ENCODE measurements at regions not wholly inside any gene's neighbourhood (a gene's known extent, or its start where the extent isn't known, plus 50 kb on each side); places are given as distances from the start of the nearest gene placed in this dataset.
"Not testable (repeated sequence)": the region's sequence is repeated elsewhere in the genome, so short reads cannot be mapped to it uniquely, and the experiment has no call there.

DNA sequence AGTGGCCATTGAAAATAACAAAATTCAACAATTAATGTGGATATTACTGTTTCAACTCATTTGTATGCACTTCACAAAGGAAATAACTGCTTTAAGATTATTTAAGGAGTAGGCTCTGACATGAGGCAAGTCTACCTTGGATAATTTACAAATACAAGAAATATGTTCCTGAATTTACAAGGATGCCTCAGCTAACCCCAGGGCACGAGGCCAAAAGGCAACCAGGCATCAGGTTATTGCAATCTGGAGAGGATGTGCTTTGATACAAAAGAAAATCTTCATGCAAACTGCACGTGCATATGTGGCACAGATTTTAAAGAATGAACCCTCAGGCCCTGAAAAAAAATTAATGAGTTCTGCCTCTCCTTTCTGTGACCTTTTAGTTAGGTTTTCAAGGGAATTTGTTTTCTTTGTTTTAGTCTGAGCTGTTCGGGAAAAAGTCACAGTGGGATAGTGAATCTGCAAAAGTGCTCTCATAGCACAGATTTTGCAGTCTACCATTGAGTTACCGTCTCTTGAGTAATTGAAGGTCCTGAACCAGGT lies 1304.2 kb upstream of the ADGRL4 start:
- no peak overlapping the region for H3K4me3 ChIP-seq (ENCODE audit: low read depth, low read length)
- TF ChIP-seq, protein P1, sequence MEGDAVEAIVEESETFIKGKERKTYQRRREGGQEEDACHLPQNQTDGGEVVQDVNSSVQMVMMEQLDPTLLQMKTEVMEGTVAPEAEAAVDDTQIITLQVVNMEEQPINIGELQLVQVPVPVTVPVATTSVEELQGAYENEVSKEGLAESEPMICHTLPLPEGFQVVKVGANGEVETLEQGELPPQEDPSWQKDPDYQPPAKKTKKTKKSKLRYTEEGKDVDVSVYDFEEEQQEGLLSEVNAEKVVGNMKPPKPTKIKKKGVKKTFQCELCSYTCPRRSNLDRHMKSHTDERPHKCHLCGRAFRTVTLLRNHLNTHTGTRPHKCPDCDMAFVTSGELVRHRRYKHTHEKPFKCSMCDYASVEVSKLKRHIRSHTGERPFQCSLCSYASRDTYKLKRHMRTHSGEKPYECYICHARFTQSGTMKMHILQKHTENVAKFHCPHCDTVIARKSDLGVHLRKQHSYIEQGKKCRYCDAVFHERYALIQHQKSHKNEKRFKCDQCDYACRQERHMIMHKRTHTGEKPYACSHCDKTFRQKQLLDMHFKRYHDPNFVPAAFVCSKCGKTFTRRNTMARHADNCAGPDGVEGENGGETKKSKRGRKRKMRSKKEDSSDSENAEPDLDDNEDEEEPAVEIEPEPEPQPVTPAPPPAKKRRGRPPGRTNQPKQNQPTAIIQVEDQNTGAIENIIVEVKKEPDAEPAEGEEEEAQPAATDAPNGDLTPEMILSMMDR (IDR thresholded peaks at IDR 0.05; ENCODE audit: borderline replicate concordance, insufficient read depth, low read depth, low read length) = no peak

DNA sequence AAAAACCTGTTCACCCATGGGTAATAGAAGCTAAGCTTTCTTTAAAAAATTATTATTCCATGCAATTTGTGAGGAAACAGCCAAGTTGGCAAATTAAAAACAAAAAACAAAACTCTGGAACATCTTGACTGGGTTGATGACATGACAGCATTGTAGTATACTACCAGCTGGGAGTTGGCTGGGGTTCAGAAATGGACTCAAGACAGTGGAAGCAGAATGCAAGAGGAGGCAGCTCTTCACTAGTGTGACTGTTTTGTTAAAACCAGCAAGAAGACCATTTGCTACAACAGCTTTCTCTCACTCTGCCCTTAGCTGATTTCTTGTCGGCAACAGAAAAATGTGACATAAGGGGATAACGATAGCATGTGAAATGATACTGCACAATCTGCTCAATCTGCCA lies 1298.9 kb upstream of the ADGRL4 start:
- H3K4me3 ChIP-seq (ENCODE audit: low read depth, low read length) = no peak overlapping the region
- TF ChIP-seq, protein P1 (IDR thresholded peaks at IDR 0.05; ENCODE audit: borderline replicate concordance, insufficient read depth, low read depth, low read length) = no peak

DNA sequence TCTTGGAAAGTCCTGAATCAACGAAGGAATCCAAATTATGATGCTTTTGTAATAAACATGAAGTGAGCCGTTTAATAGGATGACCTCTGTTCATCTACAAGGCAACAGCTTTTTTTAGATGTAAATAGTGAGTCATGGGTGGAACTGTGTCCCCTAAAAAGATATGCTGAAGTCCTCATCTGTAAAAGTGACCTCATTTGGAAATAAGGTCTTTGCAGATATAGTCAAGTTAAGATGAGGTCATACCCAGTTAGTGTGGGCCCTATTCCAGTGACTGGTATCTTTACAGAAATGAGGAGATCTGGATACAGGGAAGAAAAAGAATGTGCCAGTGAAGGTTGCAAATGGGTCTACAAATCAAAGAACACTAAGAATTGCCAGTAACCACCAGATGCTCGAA lies 1287.3 kb upstream of the ADGRL4 start:
- TF ChIP-seq, protein P1 (IDR thresholded peaks at IDR 0.05; ENCODE audit: borderline replicate concordance, insufficient read depth, low read depth, low read length) = no peak
- H3K4me3 ChIP-seq (ENCODE audit: low read depth, low read length) = no peak overlapping the region

DNA sequence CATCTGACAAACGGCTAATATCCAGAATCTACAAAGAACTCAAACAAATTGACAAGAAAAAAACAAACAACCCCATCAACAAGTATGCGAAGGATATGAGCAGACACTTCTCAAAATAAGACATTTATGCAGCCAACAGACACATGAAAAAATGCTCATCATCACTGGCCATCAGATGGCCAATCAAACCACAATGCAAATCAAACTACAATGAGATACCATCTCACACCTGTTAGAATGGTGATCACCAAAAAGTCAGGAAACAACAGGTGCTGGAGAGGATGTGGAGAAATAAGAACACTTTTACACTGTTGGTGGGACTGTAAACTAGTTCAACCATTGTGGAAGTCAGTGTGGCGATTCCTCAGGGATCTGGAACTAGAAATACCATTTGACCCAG lies 1282.2 kb upstream of the ADGRL4 start:
- not testable (repeated sequence) for H3K4me3 ChIP-seq (ENCODE audit: low read depth, low read length)

DNA sequence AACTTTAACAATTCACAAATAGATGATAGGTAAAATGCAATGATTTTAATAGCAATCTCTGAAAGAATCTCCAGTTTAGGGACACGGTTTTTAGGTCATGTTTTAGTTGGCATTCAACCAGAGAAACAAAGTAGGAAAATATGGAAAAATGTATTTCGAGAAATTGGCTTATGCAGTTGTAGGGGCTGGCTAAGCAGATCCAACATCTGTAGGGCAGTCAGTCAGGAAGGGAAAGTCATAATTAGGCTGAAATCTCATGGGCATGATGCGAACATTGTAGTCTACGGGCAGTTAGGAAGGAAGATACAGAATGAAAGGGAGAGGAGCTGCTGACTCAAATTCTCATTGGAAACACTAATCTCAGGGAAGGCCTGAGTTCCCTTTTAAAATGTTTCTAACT lies 1276.0 kb upstream of the ADGRL4 start:
- TF ChIP-seq, protein P1 (IDR thresholded peaks at IDR 0.05; ENCODE audit: borderline replicate concordance, insufficient read depth, low read depth, low read length) = no peak

DNA sequence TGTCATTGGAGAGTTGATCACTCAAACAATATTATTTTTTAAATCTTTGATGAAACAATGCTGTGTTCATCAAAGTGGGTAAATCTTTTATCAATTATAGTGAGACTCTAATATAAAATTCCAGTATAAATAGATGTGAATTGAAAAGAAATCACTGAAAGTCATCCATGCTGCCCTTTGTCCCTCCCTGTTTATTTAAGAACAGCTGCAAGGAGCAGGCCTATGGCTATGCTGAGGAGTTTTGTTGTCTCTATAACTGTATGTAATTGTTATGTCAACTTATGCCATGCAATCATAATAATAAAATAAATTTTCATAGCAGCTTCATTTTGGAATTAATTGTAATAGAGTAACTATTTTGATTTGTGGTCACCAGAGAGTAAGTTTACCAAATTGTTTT lies 1272.4 kb upstream of the ADGRL4 start:
- TF ChIP-seq, protein P1 (IDR thresholded peaks at IDR 0.05; ENCODE audit: borderline replicate concordance, insufficient read depth, low read depth, low read length) = no peak
- H3K4me3 ChIP-seq (ENCODE audit: low read depth, low read length) = no peak overlapping the region

More for the DNA sequence above, 1276.0 kb upstream of the ADGRL4 start:
- H3K4me3 ChIP-seq (ENCODE audit: low read depth, low read length) = no peak overlapping the region

DNA sequence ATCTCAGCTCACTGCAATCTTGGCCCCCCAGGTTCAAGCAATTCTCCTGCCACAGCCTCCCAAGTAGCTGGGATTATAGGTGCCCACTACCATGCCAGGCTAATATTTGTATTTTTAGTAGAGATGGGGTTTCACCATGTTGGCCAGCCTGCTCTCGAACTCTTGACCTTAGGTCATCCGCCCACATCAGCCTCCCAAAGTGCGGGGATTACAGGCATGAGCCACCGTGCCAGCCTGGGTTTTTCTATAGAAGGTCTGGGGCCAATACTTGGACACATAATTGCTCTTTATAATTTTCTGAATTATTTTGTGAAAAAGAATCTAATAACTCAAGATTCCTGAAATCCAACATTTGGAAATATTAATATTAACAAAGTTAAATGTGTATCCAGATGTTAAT lies 1267.7 kb upstream of the ADGRL4 start:
- H3K4me3 ChIP-seq (ENCODE audit: low read depth, low read length) = no peak overlapping the region
- TF ChIP-seq, protein P1 (IDR thresholded peaks at IDR 0.05; ENCODE audit: borderline replicate concordance, insufficient read depth, low read depth, low read length) = no peak

DNA sequence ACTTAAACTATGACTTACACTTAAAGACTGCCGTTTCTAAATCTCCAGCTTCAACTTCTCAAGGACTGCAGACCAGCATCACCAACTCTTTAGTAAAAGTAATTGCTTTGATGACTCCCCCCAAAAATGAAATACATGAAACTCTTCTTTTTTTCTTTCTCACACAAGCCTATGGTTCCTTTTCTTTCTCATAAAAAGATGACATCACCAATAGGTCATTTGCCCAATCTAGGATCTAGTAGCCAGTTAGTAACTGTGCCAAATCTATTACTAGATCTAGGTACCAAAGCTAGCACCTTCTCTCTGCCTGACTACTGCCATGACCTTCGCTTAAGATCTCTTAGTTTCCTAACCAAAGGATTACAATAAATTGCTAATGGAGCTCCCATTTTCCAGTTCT lies 1266.0 kb upstream of the ADGRL4 start:
- TF ChIP-seq, protein P1 (IDR thresholded peaks at IDR 0.05; ENCODE audit: borderline replicate concordance, insufficient read depth, low read depth, low read length) = no peak

More for the DNA sequence above, 1266.0 kb upstream of the ADGRL4 start:
- no peak overlapping the region for H3K4me3 ChIP-seq (ENCODE audit: low read depth, low read length)

Measured in GM12875 (cell line).